Left lung (tissue), 4 donors: ENCODE measurements at regions not wholly inside any gene's neighbourhood (a gene's known extent, or its start where the extent isn't known, plus 50 kb on each side); places are given as distances from the start of the nearest gene placed in this dataset.
A peak's percentile ranks its signal among the peaks of the same experiment; 100 is the strongest.

Source experiments
- ATAC-seq: fragments of 200-7000 bp; cut with Tn5 transposase; one replicate; pipeline ENCODE4 v1.9.1; 2020; ENCODE audit warnings: moderate library complexity
- DNase-seq, 4 donors: peaks; one replicate each; pipeline ENCODE4 v3.0.0-alpha.2; 2013 to 2020
- H3K27ac ChIP-seq, 2 donors: fragments of 200-600 bp; sonication (generic) in 1 of 2; one replicate each; pipeline versions ENCODE4 v1.5.0 to v1.8.0; 2020 to 2021
- H3K27me3 ChIP-seq, 2 donors: fragments of 200-600 bp; sonication (generic) in 1 of 2; one replicate each; pipeline versions ENCODE4 v1.5.0 to v1.8.0; 2020 to 2021
- H3K36me3 ChIP-seq, 2 donors: fragments of 200-600 bp; sonication (generic) in 1 of 2; one replicate each; pipeline versions ENCODE4 v1.5.0 to v1.8.0; 2020 to 2021
- H3K4me1 ChIP-seq, 2 donors: fragments of 200-600 bp; one replicate each; pipeline ENCODE4 v1.8.0; 2021
- H3K4me3 ChIP-seq, 2 donors: fragments of 200-600 bp; sonication (generic) in 1 of 2; one replicate each; pipeline versions ENCODE4 v1.5.0 to v1.8.0; 2020 to 2021; ENCODE audit warnings: mild to moderate bottlenecking in 1 of 2
- H3K9me3 ChIP-seq, 2 donors: fragments of 200-600 bp; sonication (generic) in 1 of 2; one replicate each; pipeline versions ENCODE4 v1.5.0 to v1.8.0; 2020 to 2021
- CTCF ChIP-seq, 2 donors: fragments of 200-600 bp; sonication (generic) in 1 of 2; IDR thresholded peaks; one replicate each; pipeline versions ENCODE4 v1.5.0 to v1.8.0; 2021; ENCODE audit warnings: antibody characterized with exemption in 2 of 2
- intact Hi-C, 2 donors: fragments of 100-400 bp; cut with DNase I; formaldehyde crosslinking; loops; one replicate each; pipeline versions ENCODE4 v1.11.2 to v1.14.2; 2022
- donor health status: DM: no; HTN: yes; CAD: no.
- donor health status: DM: no; HTN: no; CAD: no.

GRCh38 chr12:67025543-67026114, 243.5 kb upstream of the CAND1 start:
- Histone ChIP-seq H3K27me3 (no peaks in the 10 kb centered on the region), H3K36me3 (no peaks in the 10 kb centered on the region), H3K27ac (no peak overlapping the region), H3K4me1 (no peaks in the 10 kb centered on the region), H3K9me3 (no peaks in the 10 kb centered on the region), H3K4me3 (no peak overlapping the region)
- peak; percentile 62 for ATAC-seq
- peak; percentile 54 for TF ChIP-seq CTCF (IDR thresholded peaks at IDR 0.05)
- intact Hi-C loops: no loop called here
- DNase-seq: peak in 1 of 4 donors; percentile 7

- Histone ChIP-seq H3K9me3 (no peaks in the 10 kb centered on the region), H3K4me3 (no peak overlapping the region), H3K27ac (no peak overlapping the region), H3K4me1 (no peaks in the 10 kb centered on the region), H3K27me3 (no peaks in the 10 kb centered on the region), H3K36me3 (no peaks in the 10 kb centered on the region)
- no peak for TF ChIP-seq CTCF (IDR thresholded peaks at IDR 0.05)
- intact Hi-C loops: no loop called here
- no peak for ATAC-seq
- DNase-seq: no peak
These were observed 242.5 kb upstream of the CAND1 start for GRCh38 chr12:67026487-67027246.

GRCh38 chr12:67028529-67028928, 240.6 kb upstream of the CAND1 start:
- no peak for ATAC-seq
- Histone ChIP-seq H3K27me3 (no peaks in the 10 kb centered on the region), H3K4me3 (no peak overlapping the region), H3K27ac (no peak overlapping the region), H3K9me3 (no peaks in the 10 kb centered on the region), H3K36me3 (no peaks in the 10 kb centered on the region), H3K4me1 (no peaks in the 10 kb centered on the region)
- no peak for DNase-seq
- intact Hi-C loops: no loop called here
- TF ChIP-seq CTCF (IDR thresholded peaks at IDR 0.05): no peak

GRCh38 chr12:67034110-67034879, 234.9 kb upstream of the CAND1 start:
- H3K4me3 ChIP-seq: no peak overlapping the region
- no peaks in the 10 kb centered on the region for H3K27me3 ChIP-seq
- no peak for TF ChIP-seq CTCF (IDR thresholded peaks at IDR 0.05)
- peak in 1 of 4 donors; percentile 35 for DNase-seq
- H3K36me3 ChIP-seq: no peaks in the 10 kb centered on the region
- intact Hi-C loops: no loop called here
- H3K9me3 ChIP-seq: no peaks in the 10 kb centered on the region
- H3K4me1 ChIP-seq: no peaks in the 10 kb centered on the region
- no peak overlapping the region for H3K27ac ChIP-seq
- ATAC-seq: peak; percentile 43

- intact Hi-C loops: no loop called here
- no peaks in the 10 kb centered on the region for H3K4me1 ChIP-seq
- no peaks in the 10 kb centered on the region for H3K27me3 ChIP-seq
- no peak overlapping the region for H3K27ac ChIP-seq
- TF ChIP-seq CTCF (IDR thresholded peaks at IDR 0.05): no peak
- no peak overlapping the region for H3K4me3 ChIP-seq
- no peaks in the 10 kb centered on the region for H3K9me3 ChIP-seq
- ATAC-seq (no peak), DNase-seq (no peak)
- H3K36me3 ChIP-seq: no peaks in the 10 kb centered on the region
These were observed 234.0 kb upstream of the CAND1 start for GRCh38 chr12:67035121-67035520.
